ENCODE measurements at regions not wholly inside any gene's neighbourhood (a gene's known extent, or its start where the extent isn't known, plus 50 kb on each side); places are given as distances from the start of the nearest gene placed in this dataset.

- no peak overlapping the region for H3K4me3 ChIP-seq (ENCODE audit: low read depth, low read length)
- no peak for DNase-seq (ENCODE audit: low read depth, low spot score)
- in situ Hi-C loops (cut with HindIII; ENCODE audit: low sequenced_read_pairs), result no loop called here
- TF ChIP-seq, protein P1, sequence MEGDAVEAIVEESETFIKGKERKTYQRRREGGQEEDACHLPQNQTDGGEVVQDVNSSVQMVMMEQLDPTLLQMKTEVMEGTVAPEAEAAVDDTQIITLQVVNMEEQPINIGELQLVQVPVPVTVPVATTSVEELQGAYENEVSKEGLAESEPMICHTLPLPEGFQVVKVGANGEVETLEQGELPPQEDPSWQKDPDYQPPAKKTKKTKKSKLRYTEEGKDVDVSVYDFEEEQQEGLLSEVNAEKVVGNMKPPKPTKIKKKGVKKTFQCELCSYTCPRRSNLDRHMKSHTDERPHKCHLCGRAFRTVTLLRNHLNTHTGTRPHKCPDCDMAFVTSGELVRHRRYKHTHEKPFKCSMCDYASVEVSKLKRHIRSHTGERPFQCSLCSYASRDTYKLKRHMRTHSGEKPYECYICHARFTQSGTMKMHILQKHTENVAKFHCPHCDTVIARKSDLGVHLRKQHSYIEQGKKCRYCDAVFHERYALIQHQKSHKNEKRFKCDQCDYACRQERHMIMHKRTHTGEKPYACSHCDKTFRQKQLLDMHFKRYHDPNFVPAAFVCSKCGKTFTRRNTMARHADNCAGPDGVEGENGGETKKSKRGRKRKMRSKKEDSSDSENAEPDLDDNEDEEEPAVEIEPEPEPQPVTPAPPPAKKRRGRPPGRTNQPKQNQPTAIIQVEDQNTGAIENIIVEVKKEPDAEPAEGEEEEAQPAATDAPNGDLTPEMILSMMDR (IDR thresholded peaks at IDR 0.05; ENCODE audit: low read depth, low read length), result no peak
Observed at GRCh38 chr22:44587737-44588310, 89.8 kb upstream of the RTL6 start.

- no peak overlapping the region for H3K4me3 ChIP-seq (ENCODE audit: low read depth, low read length)
- in situ Hi-C loops (cut with HindIII; ENCODE audit: low sequenced_read_pairs), result no loop called here
- TF ChIP-seq, protein P1 (IDR thresholded peaks at IDR 0.05; ENCODE audit: low read depth, low read length), result no peak
- peak; percentile 10 for DNase-seq (ENCODE audit: low read depth, low spot score)
Observed at GRCh38 chr22:44586999-44587736, 89.1 kb upstream of the RTL6 start.

GRCh38 chr22:44586351-44586990 is 88.4 kb upstream of the RTL6 start:
- DNase-seq (ENCODE audit: low read depth, low spot score), result no peak
- TF ChIP-seq, protein P1 (IDR thresholded peaks at IDR 0.05; ENCODE audit: low read depth, low read length), result no peak
- H3K4me3 ChIP-seq (ENCODE audit: low read depth, low read length), result no peak overlapping the region
- in situ Hi-C loops (cut with HindIII; ENCODE audit: low sequenced_read_pairs), result no loop called here

DNA sequence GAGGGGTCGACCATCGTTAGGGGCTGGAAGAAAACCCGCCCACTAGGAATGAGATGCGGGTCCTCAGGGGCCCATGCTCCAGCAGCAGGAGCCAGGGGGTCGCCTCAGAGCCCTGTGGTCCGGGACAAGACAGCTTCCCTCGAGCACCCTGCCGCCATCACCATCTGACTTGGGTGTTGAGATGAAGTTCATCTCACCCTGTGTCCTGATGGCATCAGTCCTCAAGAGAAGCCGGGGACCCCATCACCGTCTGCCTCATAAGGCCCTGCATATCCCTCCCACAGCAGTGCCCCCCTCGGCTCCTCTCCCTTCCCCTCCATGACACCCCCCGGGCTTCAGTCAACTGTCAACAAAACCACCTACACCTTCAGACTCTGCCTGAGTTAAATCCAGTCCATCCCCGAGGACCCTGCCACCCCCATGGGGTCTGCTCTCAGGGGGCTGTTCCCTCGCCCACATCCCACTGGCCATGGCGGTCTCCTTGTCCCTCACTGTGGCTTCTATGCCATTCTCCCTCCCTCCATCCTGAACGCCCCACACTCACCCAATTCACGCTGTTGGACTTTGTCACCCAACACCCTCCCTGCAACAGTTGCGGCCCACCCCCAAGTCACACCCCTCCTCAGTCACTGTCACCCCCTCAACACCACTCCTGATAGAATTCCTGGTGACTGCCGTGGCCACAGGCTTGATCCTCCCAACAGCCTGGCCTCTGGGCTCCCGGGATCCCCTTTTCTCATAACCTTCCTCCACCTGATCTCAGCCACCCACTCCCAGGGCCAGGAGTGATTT is 87.7 kb upstream of the RTL6 start:
- TF ChIP-seq, protein P1 (IDR thresholded peaks at IDR 0.05; ENCODE audit: low read depth, low read length), result no peak
- H3K4me3 ChIP-seq (ENCODE audit: low read depth, low read length), result no peak overlapping the region
- in situ Hi-C loops (cut with HindIII; ENCODE audit: low sequenced_read_pairs), result no loop called here
- no peak for DNase-seq (ENCODE audit: low read depth, low spot score)

DNA sequence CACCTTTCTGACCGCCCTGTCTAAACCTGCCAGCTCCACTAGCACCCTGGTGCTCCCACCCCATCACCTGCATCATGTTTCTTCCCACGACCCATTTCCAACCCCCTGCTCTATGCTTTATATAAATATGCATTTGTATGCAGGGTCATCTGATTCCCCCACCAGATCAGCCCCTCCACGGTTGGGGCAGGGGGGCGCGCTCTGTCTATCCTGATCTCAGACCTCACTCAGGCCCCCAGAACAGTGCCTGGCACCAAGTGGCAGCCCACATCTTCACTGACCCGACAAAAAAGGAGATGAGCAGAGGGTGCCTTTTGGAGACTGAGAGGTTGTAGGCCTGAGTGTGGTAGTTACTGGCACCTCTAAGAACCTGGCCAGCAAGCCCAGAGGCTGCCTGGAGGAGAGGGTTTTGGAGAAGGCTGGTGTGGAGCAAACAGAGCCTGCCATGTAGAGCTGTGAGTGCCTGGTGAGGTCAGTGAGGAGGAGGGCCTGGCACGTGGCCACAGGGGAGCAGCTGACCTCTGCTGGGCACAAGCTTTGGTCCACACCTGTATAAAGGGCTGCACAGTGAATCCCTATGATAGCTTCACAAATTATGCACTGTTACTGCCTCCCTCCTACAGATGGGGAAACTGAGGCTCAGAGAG is 86.3 kb upstream of the RTL6 start:
- H3K4me3 ChIP-seq (ENCODE audit: low read depth, low read length), result no peak overlapping the region
- in situ Hi-C loops (cut with HindIII; ENCODE audit: low sequenced_read_pairs), result no loop called here
- TF ChIP-seq, protein P1 (IDR thresholded peaks at IDR 0.05; ENCODE audit: low read depth, low read length), result no peak
- DNase-seq (ENCODE audit: low read depth, low spot score), result no peak

- in situ Hi-C loops (cut with HindIII; ENCODE audit: low sequenced_read_pairs), result no loop called here
- DNase-seq (ENCODE audit: low read depth, low spot score), result no peak
- H3K4me3 ChIP-seq (ENCODE audit: low read depth, low read length), result no peak overlapping the region
- TF ChIP-seq, protein P1 (IDR thresholded peaks at IDR 0.05; ENCODE audit: low read depth, low read length), result no peak
Observed at GRCh38 chr22:44583854-44584253, 85.8 kb upstream of the RTL6 start.

Data from astrocyte of the spinal cord (primary cell).